AG04449 (cell line): ENCODE measurements at regions not wholly inside any gene's neighbourhood (a gene's known extent, or its start where the extent isn't known, plus 50 kb on each side); places are given as distances from the start of the nearest gene placed in this dataset.

Source experiments
- CTCF ChIA-PET: fragments of 350-600 bp; formaldehyde crosslinking; extraction: SDS; loops from one replicate; lab custom pipeline; 2021; ENCODE audit warnings: antibody characterized with exemption; lab: Yijun Ruan, JAX
- POLR2A ChIA-PET: fragments of 400-600, 350-600 bp; formaldehyde crosslinking; extraction: SDS; loops from one replicate; lab custom pipeline; 2020; ENCODE audit warnings: antibody characterized with exemption, inconsistent platforms; lab: Yijun Ruan, JAX
- DNase-seq: peaks from one replicate; pipeline ENCODE4 v3.0.0-alpha.2; 2010; ENCODE audit warnings: low read depth, low spot score
- H3K4me3 ChIP-seq: 2 replicates; pipeline ENCODE4 v1.5.1; 2011; ENCODE audit warnings: low read depth, mild to moderate bottlenecking, control low read depth, low read length
- TF ChIP-seq, protein P1 (sequence below): IDR thresholded peaks from one replicate; pipeline ENCODE4 v1.5.1; 2011; ENCODE audit warnings: mild to moderate bottlenecking, moderate library complexity, low read length, control low read depth, inconsistent platforms; ENCODE audit not compliant: insufficient read depth; ENCODE audit errors: missing control alignments

DNA sequence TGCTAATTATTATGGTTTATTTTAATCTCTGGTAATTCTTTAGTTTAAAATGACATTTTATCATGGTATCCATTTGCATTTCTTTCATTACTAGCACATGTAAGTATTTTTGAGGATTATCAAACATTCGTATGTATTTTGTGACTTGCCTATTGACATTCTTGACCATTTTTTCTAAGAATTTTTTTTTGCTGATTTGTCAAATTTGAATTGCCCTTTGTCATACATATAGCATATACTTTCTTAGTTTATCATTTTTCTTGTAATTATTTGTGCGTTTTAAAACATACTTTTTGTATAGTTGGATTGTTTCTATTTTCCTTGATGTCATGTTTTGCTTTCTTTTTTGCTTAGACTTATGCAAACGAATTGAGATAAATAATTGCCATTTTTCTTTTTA is 358.5 kb upstream of the RBMS3 start:
- H3K4me3 ChIP-seq = no peak overlapping the region
- POLR2A ChIA-PET = no interaction called here
- CTCF ChIA-PET = no interaction called here
- DNase-seq = no peak
- TF ChIP-seq, protein P1, sequence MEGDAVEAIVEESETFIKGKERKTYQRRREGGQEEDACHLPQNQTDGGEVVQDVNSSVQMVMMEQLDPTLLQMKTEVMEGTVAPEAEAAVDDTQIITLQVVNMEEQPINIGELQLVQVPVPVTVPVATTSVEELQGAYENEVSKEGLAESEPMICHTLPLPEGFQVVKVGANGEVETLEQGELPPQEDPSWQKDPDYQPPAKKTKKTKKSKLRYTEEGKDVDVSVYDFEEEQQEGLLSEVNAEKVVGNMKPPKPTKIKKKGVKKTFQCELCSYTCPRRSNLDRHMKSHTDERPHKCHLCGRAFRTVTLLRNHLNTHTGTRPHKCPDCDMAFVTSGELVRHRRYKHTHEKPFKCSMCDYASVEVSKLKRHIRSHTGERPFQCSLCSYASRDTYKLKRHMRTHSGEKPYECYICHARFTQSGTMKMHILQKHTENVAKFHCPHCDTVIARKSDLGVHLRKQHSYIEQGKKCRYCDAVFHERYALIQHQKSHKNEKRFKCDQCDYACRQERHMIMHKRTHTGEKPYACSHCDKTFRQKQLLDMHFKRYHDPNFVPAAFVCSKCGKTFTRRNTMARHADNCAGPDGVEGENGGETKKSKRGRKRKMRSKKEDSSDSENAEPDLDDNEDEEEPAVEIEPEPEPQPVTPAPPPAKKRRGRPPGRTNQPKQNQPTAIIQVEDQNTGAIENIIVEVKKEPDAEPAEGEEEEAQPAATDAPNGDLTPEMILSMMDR = no peak

DNA sequence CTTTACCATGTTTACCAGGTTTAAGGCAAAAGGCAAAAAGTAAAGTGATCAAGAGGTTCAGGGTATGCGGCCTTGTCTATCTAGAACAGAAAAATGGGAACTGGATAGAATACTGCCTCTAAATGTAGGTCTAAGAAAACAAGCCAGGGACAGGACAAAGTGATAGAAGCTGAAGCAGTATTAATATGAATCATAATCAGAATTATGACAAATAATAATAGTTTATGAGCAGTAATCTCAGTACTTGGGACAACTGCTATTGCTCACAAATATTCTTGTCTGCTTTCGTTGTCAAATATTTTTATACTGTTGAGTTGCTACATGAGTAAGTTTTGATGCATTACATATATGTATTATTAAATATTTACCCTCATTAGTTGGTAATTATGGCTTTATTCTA is 356.9 kb upstream of the RBMS3 start:
- CTCF ChIA-PET = no interaction called here
- POLR2A ChIA-PET = no interaction called here
- TF ChIP-seq, protein P1 = no peak

DNA sequence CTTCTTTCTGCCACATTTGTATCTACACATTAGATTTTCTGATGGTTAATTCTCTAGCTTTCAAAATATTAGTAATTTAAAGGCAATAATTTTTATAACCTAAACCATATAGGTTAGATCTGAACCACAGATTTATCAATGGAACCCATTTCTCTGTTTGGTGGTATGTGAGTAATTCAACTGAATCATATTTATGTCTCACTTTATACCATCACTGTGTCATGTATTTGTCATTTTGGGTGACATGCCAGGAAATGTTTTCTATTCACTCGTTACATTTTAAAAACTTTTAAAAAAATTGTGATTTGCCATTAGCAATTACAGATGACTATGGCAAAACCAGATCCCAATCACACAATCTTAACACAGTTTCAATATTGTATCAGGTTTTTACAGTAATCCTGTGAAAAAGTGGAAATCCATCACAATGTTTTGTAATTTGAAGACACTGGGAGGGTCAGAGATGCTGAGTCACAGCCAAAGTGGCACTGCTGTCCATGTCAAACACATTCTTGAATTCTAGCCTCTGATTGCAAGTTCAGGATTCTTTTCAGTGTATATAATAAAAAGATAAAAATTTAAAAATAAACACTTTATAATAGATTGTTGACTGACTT is 356.0 kb upstream of the RBMS3 start:
- no peak overlapping the region for H3K4me3 ChIP-seq
- TF ChIP-seq, protein P1 = no peak
- DNase-seq = no peak
- POLR2A ChIA-PET = no interaction called here
- CTCF ChIA-PET = no interaction called here

More for the DNA sequence above, 356.9 kb upstream of the RBMS3 start:
- no peak overlapping the region for H3K4me3 ChIP-seq
- DNase-seq = no peak

DNA sequence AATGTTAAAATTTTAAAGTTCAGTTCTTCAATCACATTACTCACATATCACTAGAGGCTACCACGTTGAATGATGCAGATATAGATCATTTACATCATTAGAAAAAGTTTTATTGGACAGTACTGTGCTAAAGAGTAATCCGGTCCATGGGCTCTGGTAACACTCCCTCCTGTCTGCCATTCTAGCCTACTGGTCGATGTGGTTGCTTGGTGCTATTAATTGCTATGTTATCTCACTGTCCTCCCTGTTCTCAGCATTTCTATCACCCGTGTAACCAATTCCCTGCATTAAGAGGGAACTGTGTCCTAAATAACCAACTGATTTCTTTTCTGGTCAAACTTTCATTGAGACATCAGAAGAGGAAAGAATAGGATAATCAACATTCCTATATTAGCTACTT is 347.5 kb upstream of the RBMS3 start:
- TF ChIP-seq, protein P1 = no peak
- ChIA-PET CTCF (no interaction called here), POLR2A (no interaction called here)
- H3K4me3 ChIP-seq = no peak overlapping the region
- DNase-seq = no peak

GRCh38 chr3:28934126-28934813 is 346.6 kb upstream of the RBMS3 start:
- ChIA-PET POLR2A (interaction anchor here (0.7 kb wide), 1 partner anchor 785 kb away, joined by 4 read pairs; no protein-coding TSS in a partner anchor), CTCF (no interaction called here)
- no peak overlapping the region for H3K4me3 ChIP-seq
- no peak for DNase-seq
- TF ChIP-seq, protein P1 = no peak

GRCh38 chr3:28935146-28935545 is 345.7 kb upstream of the RBMS3 start:
- no peak for DNase-seq
- no peak overlapping the region for H3K4me3 ChIP-seq
- CTCF ChIA-PET = no interaction called here
- POLR2A ChIA-PET = interaction anchor here (0.7 kb wide), 1 partner anchor 786 kb away, joined by 4 read pairs; no protein-coding TSS in a partner anchor
- TF ChIP-seq, protein P1 = no peak
